Heart right ventricle (tissue), 16 donors: ENCODE measurements at regions not wholly inside any gene's neighbourhood (a gene's known extent, or its start where the extent isn't known, plus 50 kb on each side); places are given as distances from the start of the nearest gene placed in this dataset.

ENCODE experiments used
- ATAC-seq, 8 donors: fragments of 200-7000 bp; cut with Tn5 transposase; one replicate each; pipeline ENCODE4 v1.9.1; 2020; ENCODE audit warnings: mild to moderate bottlenecking in 8 of 8, moderate library complexity in 8 of 8, moderate number of reproducible peaks in 1 of 8
- DNase-seq, 2 donors: peaks; one replicate each; pipeline ENCODE4 v3.0.0-alpha.2; 2020
- H3K27ac ChIP-seq, 10 donors: fragments of 200-600 bp; sonication (generic) in 2 of 10; one replicate each; pipeline versions ENCODE4 v1.5.0 to v1.8.0; 2020 to 2022; ENCODE audit warnings: mild to moderate bottlenecking in 3 of 10
- H3K27me3 ChIP-seq, 7 donors: fragments of 200-600 bp; one replicate each; pipeline ENCODE4 v1.8.0; 2021 to 2022; ENCODE audit warnings: mild to moderate bottlenecking in 2 of 7
- H3K36me3 ChIP-seq, 9 donors: fragments of 200-600 bp; sonication (generic) in 1 of 9; one replicate each; pipeline versions ENCODE4 v1.5.0 to v1.8.0; 2020 to 2022; ENCODE audit warnings: mild to moderate bottlenecking in 2 of 9
- H3K4me1 ChIP-seq, 9 donors: fragments of 200-600 bp; sonication (generic) in 1 of 9; one replicate each; pipeline versions ENCODE4 v1.5.0 to v1.8.0; 2020 to 2022; ENCODE audit warnings: mild to moderate bottlenecking in 4 of 9
- H3K4me3 ChIP-seq, 10 donors: fragments of 200-600 bp; sonication (generic) in 2 of 10; one replicate each; pipeline versions ENCODE4 v1.5.0 to v1.8.0; 2020 to 2022; ENCODE audit warnings: mild to moderate bottlenecking in 7 of 10, moderate library complexity in 2 of 10
- H3K9me3 ChIP-seq, 11 donors: fragments of 200-600 bp in 10 of 11; sonication (generic) in 2 of 11; one replicate each; pipeline versions ENCODE4 v1.5.0 to v1.8.0; 2013 to 2022; ENCODE audit warnings: mild to moderate bottlenecking in 2 of 11, control low read depth in 1 of 11, moderate library complexity in 1 of 11
- WGBS, 2 donors: extraction: QIAGEN DNeasy Blood & Tissue Kit; methylation state at CpG; one replicate each; pipeline ENCODE4 v1.1.7; 2013; ENCODE audit warnings: inconsistent platforms in 1 of 2; 5-methylcytosine and 5-hydroxymethylcytosine counted together
- intact Hi-C, 10 donors: fragments of 100-400 bp; cut with DNase I; formaldehyde crosslinking; loops; one replicate each; pipeline versions ENCODE4 v1.11.1 to v1.14.2; 2022
- TF ChIP-seq, protein P1 (sequence below), 9 donors: fragments of 200-600 bp; sonication (generic) in 2 of 9; IDR thresholded peaks; one replicate each; pipeline versions ENCODE4 v1.5.0 to v1.8.0; 2021 to 2022; ENCODE audit warnings: antibody characterized with exemption in 9 of 9, mild to moderate bottlenecking in 5 of 9, moderate library complexity in 1 of 9
- donor health status: Arrhythmogenic right ventricular cardiomyopathy.
- donor health status: ischemic (EF 13 %, LVEDD 7.1; RV severe dilation, severe dysfunction).
- donor health status: healthy with polysubstance abuse.
- donor health status: DM: no; HTN: yes; CAD: no.
- donor health status: DM: no; HTN: no; CAD: no.
- donor health status: ischemic (EF 25% LVEDD 6.9; RV normal size, moderate dysfunction).
- donor health status: ischemic (EF 25% LVEDD 5.7; RV mildly dilated, moderate dysfunction).
- donor health status: healthy.
- donor health status: DM: yes; HTN: yes; CAD: no.
- donor health status: Ischemic cardiomyopathy.
- donor health status: ischemic (EF 35%, LVEDD 5.7; RV mildly dilated, moderate dysfunction).
- donor health status: nonischemic (EF 11% LVEDD 7.7; RV severe dilation, severe dysfunction).
- donor health status: DM: yes; HTN: yes; CAD: no.
- donor health status: PGD.
- donor health status: ischemic (EF 29% LVEDD 5.4; RV normal size, mild dysfunction).
- donor health status: nonischemic (EF 23%, LVEDD 6.1; RV moderate dilation, normal function).

- intact Hi-C loops = no loop called here
- H3K4me1 ChIP-seq = no peaks in the 10 kb centered on the region
- H3K4me3 ChIP-seq = no peak overlapping the region
- ATAC-seq (no peak), DNase-seq (no peak)
- peaks cover 0 to 18% (median 0%) of the 10 kb centered on the region in 11 donors for H3K9me3 ChIP-seq
- 48 to 61% methylated on average over 3 of the region's 3 CpGs for WGBS, 2 donors
- TF ChIP-seq, protein P1, sequence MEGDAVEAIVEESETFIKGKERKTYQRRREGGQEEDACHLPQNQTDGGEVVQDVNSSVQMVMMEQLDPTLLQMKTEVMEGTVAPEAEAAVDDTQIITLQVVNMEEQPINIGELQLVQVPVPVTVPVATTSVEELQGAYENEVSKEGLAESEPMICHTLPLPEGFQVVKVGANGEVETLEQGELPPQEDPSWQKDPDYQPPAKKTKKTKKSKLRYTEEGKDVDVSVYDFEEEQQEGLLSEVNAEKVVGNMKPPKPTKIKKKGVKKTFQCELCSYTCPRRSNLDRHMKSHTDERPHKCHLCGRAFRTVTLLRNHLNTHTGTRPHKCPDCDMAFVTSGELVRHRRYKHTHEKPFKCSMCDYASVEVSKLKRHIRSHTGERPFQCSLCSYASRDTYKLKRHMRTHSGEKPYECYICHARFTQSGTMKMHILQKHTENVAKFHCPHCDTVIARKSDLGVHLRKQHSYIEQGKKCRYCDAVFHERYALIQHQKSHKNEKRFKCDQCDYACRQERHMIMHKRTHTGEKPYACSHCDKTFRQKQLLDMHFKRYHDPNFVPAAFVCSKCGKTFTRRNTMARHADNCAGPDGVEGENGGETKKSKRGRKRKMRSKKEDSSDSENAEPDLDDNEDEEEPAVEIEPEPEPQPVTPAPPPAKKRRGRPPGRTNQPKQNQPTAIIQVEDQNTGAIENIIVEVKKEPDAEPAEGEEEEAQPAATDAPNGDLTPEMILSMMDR (IDR thresholded peaks at IDR 0.05) = no peak
- H3K27me3 ChIP-seq = no peaks in the 10 kb centered on the region
- no peaks in the 10 kb centered on the region for H3K36me3 ChIP-seq
- no peak overlapping the region for H3K27ac ChIP-seq
Observed at GRCh38 chr5:85931220-85931619, 686.5 kb upstream of the COX7C start.

GRCh38 chr5:85938201-85938600 is 679.5 kb upstream of the COX7C start:
- WGBS, 2 donors = 39 to 59% methylated on average over 3 of the region's 3 CpGs
- TF ChIP-seq, protein P1 (IDR thresholded peaks at IDR 0.05) = no peak
- peaks cover 0 to 7% (median 0%) of the 10 kb centered on the region in 11 donors for H3K9me3 ChIP-seq

DNA sequence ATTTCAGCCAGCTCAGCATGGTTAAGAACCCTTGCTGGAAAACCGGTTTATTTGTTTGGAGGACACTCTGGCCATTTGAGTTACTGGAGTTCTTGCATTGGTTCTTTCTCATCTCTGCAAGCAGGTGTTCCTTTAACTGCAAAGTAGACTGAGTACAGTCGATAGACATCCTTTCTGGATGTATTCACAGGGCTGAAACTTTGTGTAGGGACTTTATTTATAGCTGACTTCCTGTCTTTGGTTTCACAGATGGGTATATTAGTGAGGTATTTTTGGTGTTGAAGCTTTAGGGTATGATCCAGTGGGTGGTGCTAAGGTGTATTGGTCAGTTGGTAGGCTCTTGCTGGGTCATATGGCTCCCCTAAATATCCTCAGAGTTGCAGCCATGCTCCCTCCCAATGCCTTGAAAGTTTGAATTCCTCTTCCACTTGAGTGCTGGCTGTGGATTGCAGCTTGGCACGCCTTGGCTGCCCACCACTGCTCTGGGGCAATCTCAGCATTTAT is 666.0 kb upstream of the COX7C start:
- Histone ChIP-seq H3K4me1 (no peaks in the 10 kb centered on the region), H3K36me3 (no peaks in the 10 kb centered on the region), H3K27ac (no peak overlapping the region), H3K27me3 (no peaks in the 10 kb centered on the region), H3K4me3 (no peak overlapping the region), H3K9me3 (peaks cover 0 to 34% (median 2%) of the 10 kb centered on the region in 11 donors)
- intact Hi-C loops = no loop called here
- ATAC-seq (no peak), DNase-seq (no peak)
- TF ChIP-seq, protein P1 (IDR thresholded peaks at IDR 0.05) = no peak
- WGBS, 2 donors = 74 to 83% methylated on average over 3 of the region's 3 CpGs

More at GRCh38 chr5:85938201-85938600, 679.5 kb upstream of the COX7C start:
- Histone ChIP-seq H3K27ac (no peak overlapping the region), H3K36me3 (no peaks in the 10 kb centered on the region), H3K27me3 (no peaks in the 10 kb centered on the region), H3K4me3 (no peak overlapping the region), H3K4me1 (no peaks in the 10 kb centered on the region)
- intact Hi-C loops = no loop called here
- ATAC-seq (no peak), DNase-seq (no peak)

GRCh38 chr5:85952680-85953079 is 665.1 kb upstream of the COX7C start:
- WGBS, 2 donors = 86 to 89% methylated on average over 2 of the region's 2 CpGs
- H3K36me3 ChIP-seq = no peaks in the 10 kb centered on the region
- no peaks in the 10 kb centered on the region for H3K27me3 ChIP-seq
- no peaks in the 10 kb centered on the region for H3K4me1 ChIP-seq
- DNase-seq (no peak), ATAC-seq (no peak)
- H3K9me3 ChIP-seq = peaks cover 0 to 34% (median 2%) of the 10 kb centered on the region in 11 donors
- no peak overlapping the region for H3K4me3 ChIP-seq
- intact Hi-C loops = no loop called here
- no peak overlapping the region for H3K27ac ChIP-seq
- TF ChIP-seq, protein P1 (IDR thresholded peaks at IDR 0.05) = no peak
